Urothelium cell line (cell line): ENCODE measurements at regions not wholly inside any gene's neighbourhood (a gene's known extent, or its start where the extent isn't known, plus 50 kb on each side); places are given as distances from the start of the nearest gene placed in this dataset.
A peak's percentile ranks its signal among the peaks of the same experiment; 100 is the strongest.
"Not testable (repeated sequence)": the region's sequence is repeated elsewhere in the genome, so short reads cannot be mapped to it uniquely, and the experiment has no call there.

Source experiments
- DNase-seq: peaks from one replicate; pipeline ENCODE4 v3.0.0; 2011; ENCODE audit warnings: low spot score, mixed read lengths
- FAIRE-seq: peaks from 2 replicates; lab custom pipeline; 2011; peaks lifted over from hg19 to GRCh38; lab: Jason Lieb, UNC

GRCh38 chr18:14460364-14460763, 83.0 kb downstream of the POTEC start:
- not testable (repeated sequence) for DNase-seq

GRCh38 chr18:14459826-14460225, 83.6 kb downstream of the POTEC start:
- DNase-seq, FAIRE-seq: not testable (repeated sequence)

More at GRCh38 chr18:14460364-14460763, 83.0 kb downstream of the POTEC start:
- FAIRE-seq: peak; percentile 52

- FAIRE-seq: peak; percentile 96
- DNase-seq: not testable (repeated sequence)
These were observed 85.1 kb downstream of the POTEC start for GRCh38 chr18:14458009-14458945.

- not testable (repeated sequence) for DNase-seq, FAIRE-seq
These were observed 92.8 kb downstream of the POTEC start for GRCh38 chr18:14450637-14451009.

- peak; percentile 37 for FAIRE-seq
- not testable (repeated sequence) for DNase-seq
These were observed 93.3 kb downstream of the POTEC start for GRCh38 chr18:14449995-14450636.

- not testable (repeated sequence) for FAIRE-seq, DNase-seq
These were observed 94.3 kb downstream of the POTEC start for GRCh38 chr18:14449062-14449461.

- not testable (repeated sequence) for FAIRE-seq
These were observed 95.7 kb downstream of the POTEC start for GRCh38 chr18:14447715-14448114.

GRCh38 chr18:14435460-14435859, 107.9 kb downstream of the POTEC start:
- DNase-seq, FAIRE-seq: not testable (repeated sequence)

More at GRCh38 chr18:14447715-14448114, 95.7 kb downstream of the POTEC start:
- not testable (repeated sequence) for DNase-seq

GRCh38 chr18:14432371-14432770, 111.0 kb downstream of the POTEC start:
- FAIRE-seq, DNase-seq: not testable (repeated sequence)

GRCh38 chr18:14431031-14431521, 112.3 kb downstream of the POTEC start:
- FAIRE-seq (peak; percentile 98), DNase-seq (peak; percentile 85)

GRCh38 chr18:14415806-14416205, 127.6 kb downstream of the POTEC start:
- not testable (repeated sequence) for DNase-seq

GRCh38 chr18:14415399-14415798, 128.0 kb downstream of the POTEC start:
- not testable (repeated sequence) for DNase-seq, FAIRE-seq

More at GRCh38 chr18:14415806-14416205, 127.6 kb downstream of the POTEC start:
- peak; percentile 96 for FAIRE-seq

- FAIRE-seq, DNase-seq: not testable (repeated sequence)
These were observed 147.9 kb downstream of the POTEC start for GRCh38 chr18:14395533-14395932.

GRCh38 chr18:14393563-14394103, 149.8 kb downstream of the POTEC start:
- not testable (repeated sequence) for DNase-seq, FAIRE-seq

GRCh38 chr18:14392604-14393003, 150.8 kb downstream of the POTEC start:
- not testable (repeated sequence) for DNase-seq, FAIRE-seq

- DNase-seq: not testable (repeated sequence)
- peak; percentile 50 for FAIRE-seq
These were observed 158.4 kb downstream of the POTEC start for GRCh38 chr18:14384961-14385360.

- FAIRE-seq, DNase-seq: not testable (repeated sequence)
These were observed 160.7 kb downstream of the POTEC start for GRCh38 chr18:14382666-14383065.

- not testable (repeated sequence) for DNase-seq, FAIRE-seq
These were observed 163.9 kb downstream of the POTEC start for GRCh38 chr18:14379489-14379888.

- FAIRE-seq, DNase-seq: not testable (repeated sequence)
These were observed 165.0 kb downstream of the POTEC start for GRCh38 chr18:14378376-14378775.

GRCh38 chr18:14361346-14361745, 182.1 kb downstream of the POTEC start:
- not testable (repeated sequence) for FAIRE-seq, DNase-seq
